ENCODE measurements at regions not wholly inside any gene's neighbourhood (a gene's known extent, or its start where the extent isn't known, plus 50 kb on each side); places are given as distances from the start of the nearest gene placed in this dataset.

GRCh38 chr13:44124352-44124751 lies 244.6 kb downstream of the LACC1 start (continued):
- TF ChIP-seq CHD7 (IDR thresholded peaks at IDR 0.05; ENCODE audit: insufficient replicate concordance, low read length): no peak
- no peak for TF ChIP-seq ZNF274 (IDR thresholded peaks at IDR 0.05; ENCODE audit: borderline replicate concordance, extremely low read depth, low read length)
- TF ChIP-seq SP1 (IDR thresholded peaks at IDR 0.05; ENCODE audit: low read depth, low read length): no peak
- TF ChIP-seq FOSL1 (IDR thresholded peaks at IDR 0.05; ENCODE audit: insufficient read depth, low read depth, low read length): no peak
- no peak for TF ChIP-seq KDM4A (IDR thresholded peaks at IDR 0.05; ENCODE audit: low read depth, low read length, severe bottlenecking)
- TF ChIP-seq SP4 (IDR thresholded peaks at IDR 0.05; ENCODE audit: low read length): no peak
- TF ChIP-seq NANOG (IDR thresholded peaks at IDR 0.05; ENCODE audit: insufficient read depth, low read depth, low read length, poor library complexity, severe bottlenecking): no peak
- TF ChIP-seq CHD1 (IDR thresholded peaks at IDR 0.05; ENCODE audit: low read depth, low read length): no peak
- no peak for TF ChIP-seq SUZ12 (IDR thresholded peaks at IDR 0.05; ENCODE audit: low read length)
- no peak for TF ChIP-seq BRCA1 (IDR thresholded peaks at IDR 0.05; ENCODE audit: low read depth, low read length)
- no peak for TF ChIP-seq RFX5 (IDR thresholded peaks at IDR 0.05; ENCODE audit: borderline replicate concordance, low read depth, low read length)
- TF ChIP-seq SRF (IDR thresholded peaks at IDR 0.05; ENCODE audit: low read depth, low read length): no peak
